Caco-2 (cell line): ENCODE measurements at regions not wholly inside any gene's neighbourhood (a gene's known extent, or its start where the extent isn't known, plus 50 kb on each side); places are given as distances from the start of the nearest gene placed in this dataset.

Source experiments
- BruUV-seq: library from RNA; stranded (reverse); fragments of 400-500 nt; replicated peaks from 2 replicates; lab custom pipeline; 2021; lab: Mats Ljungman, UMichigan
- CTCF ChIA-PET: fragments of 300-600 bp; sonication (Branson Sonifier 250); formaldehyde crosslinking; loops from one replicate; lab custom pipeline; 2022; ENCODE audit warnings: antibody characterized with exemption; lab: Charles Lee
- POLR2A ChIA-PET: fragments of 300-600 bp; sonication (Branson Sonifier 250); formaldehyde crosslinking; loops from one replicate; lab custom pipeline; 2022; ENCODE audit warnings: antibody characterized with exemption; lab: Charles Lee
- DNase-seq, 2 experiments: peaks; one replicate each; pipeline versions ENCODE4 v3.0.0 to v3.0.0-alpha.2; 2020 to 2022
- H3K27me3 ChIP-seq: replicated peaks from 2 replicates; pipeline ENCODE4 v1.6.0; 2011; ENCODE audit warnings: low read length; ENCODE audit not compliant: control insufficient read depth, insufficient read depth
- H3K36me3 ChIP-seq: 2 replicates; pipeline ENCODE4 v1.5.1; 2011; ENCODE audit warnings: low read length; ENCODE audit not compliant: control insufficient read depth, insufficient read depth
- H3K4me1 ChIP-seq: fragments of 250-450 bp; sonication (Bioruptor Pico); 2 replicates; pipeline ENCODE4 v1.5.1; 2020; ENCODE audit warnings: mild to moderate bottlenecking
- H3K4me3 ChIP-seq: 2 replicates; pipeline ENCODE4 v1.5.1; 2011; ENCODE audit warnings: low read depth, mild to moderate bottlenecking, control low read depth, low read length
- H3K9me3 ChIP-seq: fragments of 250-450 bp; sonication (Bioruptor Pico); 2 replicates; pipeline ENCODE4 v1.5.1; 2020; ENCODE audit warnings: mild to moderate bottlenecking, moderate library complexity
- H3K27ac Mint-ChIP-seq: one replicate; pipeline ENCODE4 v1.8.0; 2022; ENCODE audit warnings: mixed read lengths; ENCODE audit not compliant: unreplicated experiment
- H3K27me3 Mint-ChIP-seq: one replicate; pipeline ENCODE4 v1.8.0; 2022; ENCODE audit warnings: mixed read lengths; ENCODE audit not compliant: insufficient read depth, unreplicated experiment
- H3K36me3 Mint-ChIP-seq: one replicate; pipeline ENCODE4 v1.8.0; 2022; ENCODE audit warnings: mild to moderate bottlenecking, mixed read lengths; ENCODE audit not compliant: insufficient read depth, unreplicated experiment
- H3K4me1 Mint-ChIP-seq: one replicate; pipeline ENCODE4 v1.8.0; 2022; ENCODE audit warnings: low read depth, mixed read lengths; ENCODE audit not compliant: unreplicated experiment
- H3K4me3 Mint-ChIP-seq: one replicate; pipeline ENCODE4 v1.8.0; 2022; ENCODE audit warnings: mild to moderate bottlenecking, moderate library complexity, mixed read lengths; ENCODE audit not compliant: unreplicated experiment
- H3K9me3 Mint-ChIP-seq: one replicate; pipeline ENCODE4 v1.8.0; 2022; ENCODE audit warnings: mixed read lengths; ENCODE audit not compliant: unreplicated experiment
- CTCF ChIP-seq, 2 experiments: fragments of 200-600 bp in 1 of 2; IDR thresholded peaks; 1 replicate in 1 of 2; 2 replicates in 1 of 2; pipeline versions ENCODE4 v1.5.1 to v1.8.0; 2011 to 2022; ENCODE audit warnings: antibody characterized with exemption in 1 of 2, control low read depth in 1 of 2, inconsistent platforms in 1 of 2, low read depth in 1 of 2, low read length in 1 of 2, mild to moderate bottlenecking in 1 of 2, moderate library complexity in 1 of 2; ENCODE audit not compliant: insufficient read depth in 1 of 2, severe bottlenecking in 1 of 2, unreplicated experiment in 1 of 2
- intact Hi-C: fragments of 100-400 bp; cut with micrococcal nuclease; formaldehyde crosslinking; loops from one replicate; pipeline ENCODE4 v1.10.0; 2022; ENCODE audit not compliant: unreplicated experiment

GRCh38 chr14:66003082-66003730, 483.0 kb upstream of the CCDC196 start:
- BruUV-seq, result no TSS peak
- intact Hi-C loops, result no loop called here
- TF ChIP-seq CTCF (IDR thresholded peaks at IDR 0.05; ENCODE audit: insufficient read depth in 1 of 2, low read depth in 1 of 2, low read length in 1 of 2, severe bottlenecking in 1 of 2, unreplicated experiment in 1 of 2), result no peak
- Mint-ChIP-seq H3K27me3 (peaks cover 8% of the 10 kb centered on the region), H3K4me1 (no peaks in the 10 kb centered on the region), H3K9me3 (peaks cover 24% of the 10 kb centered on the region), H3K27ac (no peak overlapping the region), H3K4me3 (no peak overlapping the region), H3K36me3 (no peaks in the 10 kb centered on the region)
- H3K4me3 ChIP-seq, result no peak overlapping the region
- CTCF ChIA-PET, result no interaction called here
- no peaks in the 10 kb centered on the region for H3K27me3 ChIP-seq
- DNase-seq, result no peak
- H3K9me3 ChIP-seq, result no peaks in the 10 kb centered on the region
- H3K4me1 ChIP-seq, result no peaks in the 10 kb centered on the region
- POLR2A ChIA-PET, result no interaction called here
- H3K36me3 ChIP-seq, result no peaks in the 10 kb centered on the region

- H3K4me3 Mint-ChIP-seq, result no peak overlapping the region
Observed at GRCh38 chr14:66005900-66006434, 480.2 kb upstream of the CCDC196 start.

GRCh38 chr14:66008631-66009030, 477.5 kb upstream of the CCDC196 start:
- Mint-ChIP-seq H3K4me1 (no peaks in the 10 kb centered on the region), H3K4me3 (no peak overlapping the region), H3K27me3 (peaks cover 11% of the 10 kb centered on the region), H3K9me3 (no peaks in the 10 kb centered on the region), H3K36me3 (no peaks in the 10 kb centered on the region), H3K27ac (no peak overlapping the region)
- H3K27me3 ChIP-seq, result no peaks in the 10 kb centered on the region
- no peaks in the 10 kb centered on the region for H3K9me3 ChIP-seq
- intact Hi-C loops, result no loop called here
- POLR2A ChIA-PET, result no interaction called here
- no peaks in the 10 kb centered on the region for H3K36me3 ChIP-seq
- no peak overlapping the region for H3K4me3 ChIP-seq
- CTCF ChIA-PET, result no interaction called here
- TF ChIP-seq CTCF (IDR thresholded peaks at IDR 0.05; ENCODE audit: insufficient read depth in 1 of 2, low read depth in 1 of 2, low read length in 1 of 2, severe bottlenecking in 1 of 2, unreplicated experiment in 1 of 2), result no peak
- no TSS peak for BruUV-seq
- no peaks in the 10 kb centered on the region; the same call in 1 of the 2 replicates for H3K4me1 ChIP-seq
- DNase-seq, result no peak

More at GRCh38 chr14:66005900-66006434, 480.2 kb upstream of the CCDC196 start:
- H3K36me3 Mint-ChIP-seq, result no peaks in the 10 kb centered on the region
- Histone ChIP-seq H3K4me3 (no peak overlapping the region), H3K27me3 (no peaks in the 10 kb centered on the region), H3K9me3 (no peaks in the 10 kb centered on the region), H3K36me3 (no peaks in the 10 kb centered on the region), H3K4me1 (no peaks in the 10 kb centered on the region; the same call in 1 of the 2 replicates)
- TF ChIP-seq CTCF (IDR thresholded peaks at IDR 0.05; ENCODE audit: insufficient read depth in 1 of 2, low read depth in 1 of 2, low read length in 1 of 2, severe bottlenecking in 1 of 2, unreplicated experiment in 1 of 2), result no peak
- POLR2A ChIA-PET, result no interaction called here
- peaks cover 8% of the 10 kb centered on the region for H3K9me3 Mint-ChIP-seq
- BruUV-seq, result no TSS peak
- no peak for DNase-seq
- peaks cover 8% of the 10 kb centered on the region for H3K27me3 Mint-ChIP-seq
- CTCF ChIA-PET, result no interaction called here
- no peaks in the 10 kb centered on the region for H3K4me1 Mint-ChIP-seq
- intact Hi-C loops, result no loop called here
- no peak overlapping the region for H3K27ac Mint-ChIP-seq
